Fibroblast of pulmonary artery (primary cell): ENCODE measurements at regions not wholly inside any gene's neighbourhood (a gene's known extent, or its start where the extent isn't known, plus 50 kb on each side); places are given as distances from the start of the nearest gene placed in this dataset.
"Not testable (repeated sequence)": the region's sequence is repeated elsewhere in the genome, so short reads cannot be mapped to it uniquely, and the experiment has no call there.

Source experiments
- DNase-seq: peaks from one replicate; pipeline ENCODE4 v3.0.0-alpha.2; 2010; ENCODE audit warnings: low read depth
- H3K4me3 ChIP-seq: replicated peaks from 2 replicates; pipeline ENCODE4 v1.5.1; 2011; ENCODE audit warnings: low read depth, mild to moderate bottlenecking, control low read depth, low read length, moderate library complexity
- CTCF ChIP-seq: IDR thresholded peaks from 2 replicates; pipeline ENCODE4 v1.5.1; 2011; ENCODE audit warnings: mild to moderate bottlenecking, control low read depth, low read length, inconsistent platforms; ENCODE audit errors: missing control alignments

DNA sequence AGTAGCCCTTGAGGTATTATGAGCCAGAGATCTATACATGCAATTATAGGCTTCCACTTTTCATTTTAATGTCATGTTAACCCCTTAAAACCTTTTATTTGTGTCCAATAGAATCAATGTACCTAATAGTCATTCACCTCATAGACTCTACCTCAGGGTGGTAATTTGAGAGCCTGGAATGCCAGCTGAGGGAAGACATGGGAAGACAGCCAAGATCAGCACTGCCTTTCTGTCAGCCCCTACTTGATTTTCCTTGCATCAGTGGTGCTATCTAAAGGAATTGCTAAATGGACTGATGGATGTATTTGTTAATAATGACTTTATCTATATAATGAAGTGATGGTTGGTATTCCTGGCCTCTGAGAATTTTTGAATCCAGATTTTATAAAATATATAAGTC, 113.3 kb upstream of the GBE1 start:
- no peak for TF ChIP-seq CTCF
- no peak for DNase-seq
- no peak overlapping the region for H3K4me3 ChIP-seq

- no peak for TF ChIP-seq CTCF
- DNase-seq, result no peak
- no peak overlapping the region for H3K4me3 ChIP-seq
These were observed 111.1 kb upstream of the GBE1 start for GRCh38 chr3:81872566-81872965.

DNA sequence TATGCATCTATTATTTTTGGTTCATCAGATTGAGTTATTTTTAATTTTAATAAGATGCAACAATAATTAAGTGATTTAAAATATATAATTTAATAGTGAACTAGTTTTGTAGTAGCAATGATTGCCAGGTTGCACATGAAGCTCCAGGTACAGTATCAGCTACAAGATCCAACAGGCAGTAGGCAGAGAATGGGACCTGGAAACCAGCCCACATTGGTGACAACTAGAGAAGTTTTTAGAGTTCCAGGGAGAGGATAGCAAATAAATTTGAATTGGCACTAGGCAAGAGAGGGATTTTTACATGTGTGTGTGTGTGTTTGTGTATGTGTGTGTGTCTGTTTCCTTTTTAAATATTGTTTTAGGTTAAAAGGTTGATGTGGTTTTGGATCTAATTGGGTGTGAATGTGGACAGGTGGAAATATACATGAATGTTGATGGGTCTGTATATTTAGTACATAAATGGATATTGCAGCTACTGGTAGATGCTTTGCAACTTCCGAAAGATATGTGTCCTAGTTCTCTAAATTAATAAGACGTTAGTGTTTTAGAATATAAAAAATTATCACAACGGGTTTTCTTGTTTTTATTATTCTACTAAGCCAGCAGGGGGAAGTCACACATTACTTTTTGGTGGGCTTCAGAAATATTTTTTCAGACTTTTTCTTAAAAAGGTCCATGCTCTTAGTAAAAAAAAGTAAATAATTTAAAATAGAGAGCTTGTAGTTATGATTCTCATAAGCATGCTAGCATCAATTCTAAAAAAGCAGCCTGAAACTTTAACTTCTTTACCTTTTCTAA, 110.1 kb upstream of the GBE1 start:
- TF ChIP-seq CTCF, result no peak
- DNase-seq, result peak; percentile 6
- no peak overlapping the region for H3K4me3 ChIP-seq

DNA sequence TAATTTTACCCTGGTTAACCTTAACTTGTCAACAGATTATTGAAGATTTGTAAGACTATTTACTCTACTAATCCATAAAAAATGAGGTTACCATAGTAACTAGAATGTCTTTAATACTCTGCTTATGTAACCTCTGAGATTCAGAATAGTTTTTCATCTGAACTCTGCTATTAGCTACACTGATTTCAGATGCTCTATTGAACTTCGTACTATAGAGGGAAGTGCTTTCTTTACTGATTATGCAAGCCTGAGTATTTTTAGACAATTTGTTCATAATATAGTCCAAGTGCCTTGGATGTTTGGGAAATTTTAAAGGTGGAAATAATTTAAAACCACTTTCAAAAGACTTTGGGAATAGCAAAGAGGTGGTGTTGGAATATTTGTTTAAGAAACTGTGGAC, 107.9 kb upstream of the GBE1 start:
- no peak for TF ChIP-seq CTCF
- DNase-seq, result no peak
- H3K4me3 ChIP-seq, result no peak overlapping the region

DNA sequence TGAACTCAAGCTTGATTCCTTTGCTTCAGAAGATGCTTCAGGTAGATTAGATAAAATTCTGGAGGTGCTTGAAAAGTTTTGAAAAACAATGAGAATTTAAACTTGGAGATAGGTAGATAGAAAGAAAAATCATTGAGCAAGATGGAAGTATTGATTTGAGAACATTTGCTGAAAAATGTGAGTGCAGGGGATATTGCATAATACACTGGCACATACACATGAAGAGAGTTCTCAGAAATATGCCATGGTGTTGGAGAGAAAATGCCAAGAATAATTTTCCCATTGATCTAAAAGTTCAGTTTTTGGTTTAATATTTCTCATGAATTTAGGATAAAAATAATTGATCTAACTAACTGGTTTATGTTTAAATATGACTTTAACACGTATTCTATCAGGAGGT, 107.2 kb upstream of the GBE1 start:
- no peak for TF ChIP-seq CTCF

GRCh38 chr3:81867875-81868274, 106.4 kb upstream of the GBE1 start:
- H3K4me3 ChIP-seq, result no peak overlapping the region
- TF ChIP-seq CTCF, result no peak
- DNase-seq, result no peak

More for the DNA sequence above, 107.2 kb upstream of the GBE1 start:
- DNase-seq, result no peak
- H3K4me3 ChIP-seq, result no peak overlapping the region

GRCh38 chr3:81865164-81865563, 103.7 kb upstream of the GBE1 start:
- DNase-seq, result not testable (repeated sequence)

More at GRCh38 chr3:81865164-81865563, 103.7 kb upstream of the GBE1 start:
- not testable (repeated sequence) for H3K4me3 ChIP-seq
